DMS 273 treated with DMSO at 0.1 percent for 48 hours (cell line): ENCODE measurements at regions not wholly inside any gene's neighbourhood (a gene's known extent, or its start where the extent isn't known, plus 50 kb on each side); places are given as distances from the start of the nearest gene placed in this dataset.

Experiments
- DNase-seq: peaks from one replicate; lab custom pipeline; 2025; lab: John Stamatoyannopoulos, UW

DNA sequence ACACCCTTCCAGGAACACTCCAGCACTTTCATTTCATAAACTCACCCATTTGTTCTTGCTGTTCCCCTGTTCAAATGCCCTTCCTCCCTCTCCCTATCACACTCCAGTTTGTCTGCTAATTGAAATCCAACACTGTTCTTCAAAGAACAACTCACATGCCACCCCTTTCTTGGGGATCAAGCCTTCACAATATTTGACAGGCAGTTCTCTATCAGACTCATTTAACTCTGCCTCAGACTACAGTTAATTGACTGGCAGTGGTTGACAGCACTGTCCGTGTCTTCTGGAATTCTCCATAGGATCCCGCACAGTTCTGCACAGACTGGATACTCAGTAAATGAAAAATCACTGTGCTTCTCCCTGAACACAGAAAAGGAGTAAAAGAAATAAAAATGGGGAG, 87.8 kb downstream of the PMP22 start:
- DNase-seq, result no peak

DNA sequence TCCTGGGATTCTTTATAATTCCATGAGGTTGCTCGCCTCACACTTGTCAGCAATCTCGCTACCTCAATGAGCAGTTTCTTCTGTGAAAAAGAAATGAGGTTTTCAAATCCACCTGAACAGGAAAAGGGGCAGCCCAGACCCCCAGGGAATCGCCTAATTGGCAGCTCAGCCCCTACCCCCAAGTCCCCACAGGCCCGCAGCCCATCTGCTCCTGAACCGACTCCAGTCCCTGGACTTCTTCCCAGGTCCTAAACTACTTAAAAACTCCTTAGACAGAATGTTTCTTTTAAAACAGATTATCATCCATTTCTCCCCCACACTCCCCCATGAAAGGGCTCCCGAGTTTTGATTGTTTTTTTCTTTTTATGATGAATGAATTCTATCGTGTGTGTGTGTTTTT, 89.8 kb downstream of the PMP22 start:
- peak; percentile 8 for DNase-seq

DNA sequence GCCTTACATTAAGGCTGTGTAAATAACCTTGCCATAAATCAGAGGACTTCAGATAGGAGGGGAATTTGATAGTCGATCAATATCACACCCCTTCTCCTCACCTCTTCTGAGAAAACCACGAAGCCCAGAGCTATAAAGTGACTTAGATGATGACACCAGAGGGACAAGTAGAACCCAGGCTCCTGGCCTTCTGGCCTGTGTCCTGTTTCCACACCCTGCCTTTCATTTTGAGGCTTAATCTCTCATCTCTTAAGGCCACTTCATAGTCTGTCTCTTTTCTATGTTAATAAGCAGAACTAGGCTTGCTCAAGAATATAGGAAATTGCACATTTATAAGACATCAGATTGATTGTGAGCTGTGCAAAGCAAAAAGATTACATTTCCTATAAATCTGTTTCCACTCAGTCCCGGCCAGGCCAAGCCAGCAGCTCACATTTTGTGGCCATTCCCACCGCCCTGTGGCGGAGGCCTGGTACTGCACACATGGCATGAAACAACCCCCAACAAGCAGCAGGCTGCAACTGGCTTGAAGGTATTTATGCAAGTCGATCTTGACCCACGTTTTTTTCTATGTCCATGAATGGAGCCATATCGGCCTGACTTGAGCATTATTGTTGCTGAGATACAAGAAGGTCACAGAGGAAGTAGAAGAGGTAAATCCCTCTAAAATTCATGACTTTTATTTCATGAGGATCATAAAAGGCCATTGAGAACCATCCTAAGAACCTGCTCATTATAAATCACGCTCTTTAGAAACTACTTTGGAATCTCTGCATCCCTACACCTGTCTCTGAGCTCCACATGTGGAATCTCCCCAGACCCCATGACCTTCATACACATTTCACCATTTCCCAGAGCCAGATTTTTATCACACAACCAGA, 93.7 kb downstream of the PMP22 start:
- no peak for DNase-seq

DNA sequence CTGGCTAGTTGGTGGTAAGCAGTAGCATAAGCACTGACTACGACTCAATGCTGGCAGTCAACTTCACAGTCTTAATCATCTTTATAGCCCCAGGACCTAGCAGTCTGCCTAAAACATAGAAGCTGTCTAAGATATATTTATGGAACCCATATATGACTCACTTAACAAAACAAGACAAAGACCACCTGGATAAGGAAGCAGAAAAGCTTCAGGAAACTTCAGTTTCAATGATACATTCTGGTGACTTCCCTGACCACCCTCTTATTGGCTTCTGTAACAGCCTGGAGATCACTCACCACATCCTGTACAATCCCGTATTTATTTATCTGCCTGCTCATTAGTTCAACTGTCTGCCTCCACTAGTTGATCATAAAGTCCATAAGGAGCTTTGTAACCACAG, 95.5 kb downstream of the PMP22 start:
- DNase-seq, result no peak

DNA sequence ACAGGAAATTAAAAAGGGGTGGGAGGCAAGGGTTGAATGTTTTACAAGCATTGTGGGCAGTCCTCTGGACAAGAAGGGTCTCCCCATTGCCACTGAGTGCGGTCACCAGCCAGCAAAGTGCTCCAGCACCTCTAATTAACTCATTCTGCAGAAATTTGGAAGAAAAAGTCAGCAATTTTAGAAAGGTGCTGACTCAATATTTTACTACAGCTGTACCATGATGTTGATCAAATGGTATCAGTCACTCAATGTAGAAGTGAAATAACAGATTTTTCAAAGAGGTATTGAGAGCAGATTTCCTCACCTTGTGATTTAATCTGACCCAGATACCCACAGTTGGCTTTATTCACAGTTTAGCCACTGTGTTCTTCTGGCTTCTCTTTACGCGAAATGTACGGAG, 96.7 kb downstream of the PMP22 start:
- DNase-seq, result no peak

DNA sequence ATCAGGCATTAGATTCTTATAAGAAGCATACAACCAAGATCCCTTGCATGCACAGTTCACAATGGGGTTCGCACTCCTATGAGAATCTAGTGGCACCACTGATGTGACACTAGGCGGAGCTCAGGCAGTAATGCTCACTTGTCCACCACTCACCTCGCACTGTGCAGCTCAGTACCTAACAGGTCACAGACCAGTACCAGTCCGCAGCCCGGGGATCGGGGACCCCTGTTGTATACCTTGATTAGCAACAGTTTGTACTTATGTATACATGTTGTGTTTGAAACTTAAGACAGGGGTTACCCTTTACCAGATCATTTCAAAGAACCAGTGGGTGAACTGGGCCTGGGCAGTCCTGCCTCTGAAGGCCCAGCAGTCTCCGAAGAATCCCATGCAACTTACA, 103.7 kb downstream of the PMP22 start:
- no peak for DNase-seq

DNA sequence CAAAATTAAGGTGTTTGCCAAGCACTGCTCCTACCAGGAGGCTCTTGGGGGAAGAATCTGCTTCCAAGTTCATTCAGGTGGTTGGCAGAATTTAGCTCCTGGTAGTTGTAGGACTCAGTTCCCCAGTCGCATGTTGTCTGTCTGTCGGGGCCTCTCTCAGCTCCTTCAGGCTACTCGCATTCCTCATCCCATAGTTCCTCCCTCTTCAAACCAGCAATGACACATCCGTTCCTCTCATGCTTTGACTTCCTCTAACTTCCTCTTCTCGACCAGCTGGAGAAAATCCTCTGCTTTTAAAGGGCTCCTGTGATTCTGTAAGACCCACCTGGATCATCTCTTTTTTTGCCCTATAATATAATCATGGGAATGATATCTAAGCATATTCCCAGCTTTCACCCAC, 108.1 kb downstream of the PMP22 start:
- DNase-seq, result no peak

DNA sequence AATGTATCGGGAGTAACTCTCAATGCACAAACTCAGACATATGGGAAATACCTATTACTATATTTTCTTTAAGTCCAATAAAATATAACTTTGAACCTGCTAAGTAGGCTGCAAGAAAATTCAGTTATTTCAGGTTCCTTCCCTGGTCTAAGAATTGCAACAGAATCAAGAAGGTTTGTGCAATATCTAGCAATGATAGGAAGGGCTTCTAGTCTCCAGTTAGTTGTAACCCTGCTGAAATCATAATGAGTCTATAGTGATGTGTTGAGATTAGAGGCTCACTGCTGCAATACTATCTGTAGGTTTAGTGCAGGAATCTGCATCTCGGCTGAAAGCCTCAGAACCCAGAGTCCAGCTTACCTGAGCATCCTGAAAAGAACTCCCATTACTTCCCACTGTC, 110.5 kb downstream of the PMP22 start:
- no peak for DNase-seq

DNA sequence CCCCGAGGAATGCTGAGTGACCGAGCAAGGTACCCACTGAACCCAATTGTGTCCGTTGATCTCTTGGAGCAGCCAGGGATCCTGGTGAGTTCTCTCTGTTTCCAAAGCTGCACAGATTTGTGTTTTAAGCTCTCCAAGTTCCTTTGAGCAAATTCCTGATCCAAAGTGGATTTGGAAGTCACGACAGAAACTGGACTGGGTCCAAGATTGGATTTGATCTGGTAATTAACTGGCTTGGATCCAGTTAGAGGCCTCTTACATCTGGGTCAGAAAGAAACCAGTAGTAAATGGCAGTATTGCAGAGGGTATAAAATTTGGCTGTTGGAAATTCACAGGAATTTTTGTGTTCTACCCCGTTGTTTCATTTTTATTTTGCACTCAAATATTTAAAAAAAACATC, 119.5 kb downstream of the PMP22 start:
- DNase-seq, result no peak

DNA sequence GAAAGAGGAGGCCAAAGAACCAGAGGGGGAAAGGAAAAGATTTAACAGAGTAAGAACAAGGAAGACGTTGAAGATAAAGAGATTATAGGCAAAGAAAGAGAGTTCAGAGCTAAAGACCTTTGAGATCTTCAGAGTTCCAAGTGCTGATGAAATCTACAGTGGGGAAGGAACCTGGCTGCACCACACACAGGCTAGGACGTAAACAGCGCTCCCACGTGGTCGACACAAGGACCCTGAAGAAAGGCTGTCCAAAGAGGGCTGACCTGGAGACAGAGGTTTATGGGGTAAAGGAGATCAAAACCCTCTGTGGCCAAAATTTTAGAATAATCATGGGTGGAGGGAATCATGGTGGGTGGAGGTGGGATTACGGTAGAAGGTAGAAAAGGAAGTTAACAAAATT, 121.6 kb downstream of the PMP22 start:
- DNase-seq, result no peak

DNA sequence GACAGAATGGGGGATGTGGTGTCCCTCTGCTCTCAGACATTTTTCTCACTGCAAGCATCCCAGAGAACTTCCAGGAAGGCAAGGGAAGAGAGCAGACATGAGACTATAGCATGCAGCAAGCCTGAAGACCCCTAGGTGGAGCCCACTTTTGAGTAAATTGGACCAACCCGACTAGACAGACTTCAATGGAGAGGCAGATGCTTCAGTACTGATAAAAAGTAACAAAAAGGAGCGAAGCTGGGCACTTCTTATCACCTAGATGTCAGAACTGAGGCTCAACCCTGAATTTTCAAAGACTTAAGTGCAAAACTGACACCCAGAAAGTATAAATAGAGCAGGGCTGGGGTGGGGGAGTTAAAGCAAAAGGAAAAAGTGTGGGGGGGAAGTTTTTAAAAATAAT, 130.8 kb downstream of the PMP22 start:
- DNase-seq, result no peak

DNA sequence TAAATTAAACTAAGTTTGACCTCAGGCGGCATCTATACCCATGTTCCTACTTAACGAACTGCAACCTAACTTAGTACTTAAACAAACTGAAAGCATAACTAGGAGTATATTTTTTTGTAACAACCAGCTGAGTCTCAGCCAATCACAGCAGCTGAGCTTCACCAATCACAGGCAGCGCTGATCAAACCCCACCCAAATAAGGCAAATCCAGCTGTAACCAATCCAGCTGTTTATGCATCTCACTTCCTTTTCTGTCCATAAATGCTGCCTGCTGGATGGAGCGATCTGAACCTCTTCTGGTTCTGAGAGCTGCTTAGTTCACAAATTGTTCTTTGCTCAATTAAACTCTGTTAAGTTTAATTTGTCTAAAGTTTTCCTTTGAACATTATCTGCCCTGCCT, 131.3 kb downstream of the PMP22 start:
- DNase-seq, result no peak

DNA sequence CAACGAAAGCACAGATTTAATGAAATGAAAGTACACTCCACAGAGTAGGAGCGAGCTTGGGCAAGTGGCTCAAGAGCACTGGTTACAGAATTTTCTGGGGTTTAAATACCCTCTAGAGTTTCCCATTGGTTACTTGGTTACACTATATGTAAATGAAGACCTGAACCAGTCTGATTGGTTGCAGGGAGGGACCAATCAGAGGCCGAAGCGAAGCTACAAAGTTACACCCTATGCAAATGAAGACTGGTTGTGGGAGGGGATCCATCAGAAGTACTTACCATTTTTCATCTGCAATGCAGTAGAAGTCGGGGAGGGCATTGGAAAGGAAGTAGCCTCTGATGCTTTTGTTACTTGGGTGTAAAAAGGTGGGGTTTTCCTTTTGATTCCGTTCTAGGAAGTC, 132.0 kb downstream of the PMP22 start:
- no peak for DNase-seq

DNA sequence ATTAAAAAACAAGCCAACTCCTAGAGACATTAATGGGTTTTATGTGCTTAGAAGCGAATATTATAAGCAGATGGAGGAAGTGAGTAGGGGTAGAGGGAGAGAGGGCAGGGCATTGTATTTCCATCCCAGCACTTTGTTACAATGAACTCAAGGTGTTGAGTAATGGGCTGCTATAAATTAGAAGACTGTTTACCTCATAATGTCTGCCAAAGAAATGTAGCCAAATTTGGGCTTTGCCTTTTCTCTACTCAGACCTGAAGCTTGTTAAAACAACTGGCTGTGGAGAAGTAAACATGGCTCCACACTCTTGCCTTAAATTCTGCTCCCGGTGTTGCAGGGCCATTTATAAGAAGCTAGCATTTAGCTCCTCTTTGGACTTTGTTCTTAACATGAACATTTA, 134.7 kb downstream of the PMP22 start:
- DNase-seq, result no peak

DNA sequence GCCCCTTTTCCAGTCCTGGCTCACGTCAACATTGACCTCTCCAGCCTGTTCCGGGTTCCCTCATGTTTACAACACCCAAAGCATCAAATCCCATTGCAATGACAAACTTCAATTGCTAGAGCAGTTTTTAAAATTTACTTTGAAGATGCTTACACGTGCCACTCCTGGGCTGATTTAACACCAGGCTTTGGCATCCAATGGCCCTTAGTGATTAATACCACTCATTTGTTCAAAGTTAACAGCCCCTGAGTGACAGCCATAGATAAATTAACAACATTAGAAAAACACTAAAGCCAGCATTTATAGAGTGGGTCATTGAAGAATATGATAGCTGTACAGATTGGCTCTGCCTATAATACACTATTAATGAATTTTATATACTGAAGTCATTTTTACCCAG, 135.1 kb downstream of the PMP22 start:
- no peak for DNase-seq

DNA sequence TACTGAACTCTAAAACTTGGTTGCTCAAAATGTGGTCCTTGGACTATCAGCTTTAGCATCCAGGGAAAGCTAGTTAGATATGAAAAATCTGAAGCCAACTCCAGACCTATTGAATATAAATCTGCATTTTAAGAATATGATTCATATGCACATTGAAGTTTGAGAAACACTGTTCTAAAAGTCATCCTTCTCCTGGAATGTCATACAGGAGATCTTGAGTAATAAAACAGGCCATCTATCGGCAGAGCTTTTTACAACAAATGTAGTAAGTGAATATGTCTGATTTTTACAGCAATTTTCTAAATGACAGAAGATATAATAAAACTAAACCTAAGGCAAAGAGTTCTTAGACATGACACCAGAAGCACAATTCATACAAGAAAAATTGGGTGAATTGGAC, 140.4 kb downstream of the PMP22 start:
- no peak for DNase-seq

DNA sequence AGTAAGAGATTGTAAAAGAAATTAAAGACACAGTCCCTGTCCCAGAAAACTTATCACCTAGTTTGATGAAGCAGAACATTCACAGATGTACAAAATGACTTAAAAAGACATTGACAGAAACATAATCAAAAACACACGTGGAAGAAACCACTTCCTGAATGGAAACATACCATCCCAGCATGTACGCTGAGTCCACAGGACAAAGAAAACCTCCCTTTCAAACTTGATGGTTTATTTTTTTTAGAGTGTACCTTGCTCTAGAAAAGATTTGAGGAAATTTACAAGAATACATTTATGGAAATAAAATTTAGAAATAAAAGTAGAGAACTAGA, 140.9 kb downstream of the PMP22 start:
- no peak for DNase-seq

DNA sequence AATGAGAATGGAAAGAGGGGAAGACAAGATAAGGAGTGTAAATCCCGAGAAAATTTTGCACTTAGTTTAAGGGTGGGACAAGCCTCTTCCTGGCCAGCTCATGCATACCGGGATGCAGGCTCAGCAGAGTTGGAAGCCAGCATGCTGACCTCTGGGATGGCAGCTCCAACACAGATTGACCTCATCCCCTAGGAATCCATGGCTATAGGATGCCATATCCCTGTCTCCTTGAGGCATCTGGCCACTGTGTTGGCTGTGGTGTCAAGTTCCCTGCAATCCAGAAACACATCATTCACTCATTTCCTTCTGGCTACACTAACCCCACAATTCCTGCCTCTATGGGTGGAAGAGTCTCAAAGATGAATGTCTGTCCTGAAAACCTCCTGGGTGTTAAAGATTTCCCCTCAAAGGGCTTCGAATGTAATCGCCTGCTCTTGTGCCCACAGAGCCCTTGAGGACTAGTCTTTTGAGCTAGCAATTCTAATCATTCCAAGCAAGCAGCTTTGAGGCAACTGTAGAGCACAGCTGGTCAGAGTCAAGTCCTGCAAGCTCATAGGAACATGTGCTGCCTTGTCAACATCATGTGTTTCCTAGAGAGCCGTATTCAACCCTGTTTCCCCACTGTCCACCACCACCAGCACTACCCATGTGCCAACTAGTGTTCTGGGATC, 141.4 kb downstream of the PMP22 start:
- DNase-seq, result no peak

DNA sequence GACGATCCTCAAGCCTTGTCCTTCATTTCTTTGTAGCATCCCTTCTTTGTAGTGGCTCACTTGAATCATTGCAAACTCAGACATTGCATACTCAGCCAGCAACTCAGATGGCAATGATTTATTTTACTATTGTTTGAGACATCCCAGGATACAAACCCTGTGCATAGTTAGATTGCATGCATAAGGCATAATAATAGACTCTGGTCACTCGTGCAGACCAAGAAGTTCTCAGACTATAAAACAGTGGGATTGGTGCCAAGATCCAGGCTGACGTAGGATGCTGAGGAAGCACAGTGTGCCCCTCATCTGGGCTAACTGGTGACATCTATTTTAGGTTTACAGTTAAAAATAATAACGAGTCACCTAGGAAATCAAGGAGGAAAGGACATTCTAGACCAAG, 142.3 kb downstream of the PMP22 start:
- DNase-seq, result no peak

DNA sequence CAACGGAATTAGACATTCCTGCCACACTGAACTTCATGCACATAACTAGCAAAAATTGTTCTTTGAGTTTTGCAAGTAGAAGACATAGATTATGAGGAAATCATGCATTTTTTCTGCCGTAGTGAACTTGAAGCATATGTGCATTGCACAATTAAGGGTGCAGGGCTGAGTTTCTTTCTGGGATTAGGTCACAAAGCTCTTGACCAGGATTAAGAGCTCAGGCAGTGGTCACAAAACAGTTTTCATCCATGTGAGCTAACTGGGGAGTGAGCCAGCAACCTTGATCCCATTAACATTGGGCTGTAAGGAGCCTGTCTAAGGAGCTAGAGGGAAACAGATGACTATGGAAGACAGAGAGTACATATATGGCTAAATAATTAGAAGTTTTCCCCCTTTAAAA, 143.7 kb downstream of the PMP22 start:
- DNase-seq, result no peak

DNA sequence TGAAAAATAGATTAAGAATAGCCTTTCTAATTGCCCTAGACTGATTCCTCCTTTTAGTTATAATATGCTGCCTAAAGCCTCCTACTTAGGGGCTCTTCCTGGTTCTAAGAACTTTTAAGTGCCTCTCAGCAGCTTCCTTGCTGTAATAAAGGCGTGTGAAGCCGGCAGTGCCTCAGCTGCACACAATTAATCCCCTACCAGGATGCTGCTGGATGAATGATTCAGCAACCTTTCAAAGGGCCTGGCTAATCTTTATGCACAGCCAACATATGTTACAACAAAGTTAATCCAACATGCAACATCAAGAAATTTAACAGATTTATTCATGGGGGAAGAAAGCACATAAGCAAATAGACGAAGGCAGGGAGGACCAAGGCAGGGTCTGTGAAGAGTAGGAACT, 145.2 kb downstream of the PMP22 start:
- no peak for DNase-seq

DNA sequence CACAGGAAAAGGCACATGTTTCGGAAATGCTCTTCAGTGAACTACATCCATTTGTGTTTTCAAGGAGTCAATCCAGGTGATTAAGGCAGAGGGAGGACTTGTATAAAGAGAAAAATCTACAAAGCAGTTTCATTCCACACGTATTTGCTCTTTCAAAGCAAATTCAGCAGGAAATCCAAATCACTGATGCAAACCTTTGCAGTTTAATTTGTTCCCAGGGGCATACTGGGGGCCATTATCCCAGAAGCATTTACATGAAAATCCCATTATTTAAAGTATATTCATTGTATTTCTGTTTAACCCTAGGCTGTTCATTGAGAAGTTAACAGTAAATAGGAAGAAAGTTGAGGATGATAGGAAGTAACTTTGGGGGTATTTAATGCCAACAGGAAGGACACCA, 147.9 kb downstream of the PMP22 start:
- DNase-seq, result no peak

DNA sequence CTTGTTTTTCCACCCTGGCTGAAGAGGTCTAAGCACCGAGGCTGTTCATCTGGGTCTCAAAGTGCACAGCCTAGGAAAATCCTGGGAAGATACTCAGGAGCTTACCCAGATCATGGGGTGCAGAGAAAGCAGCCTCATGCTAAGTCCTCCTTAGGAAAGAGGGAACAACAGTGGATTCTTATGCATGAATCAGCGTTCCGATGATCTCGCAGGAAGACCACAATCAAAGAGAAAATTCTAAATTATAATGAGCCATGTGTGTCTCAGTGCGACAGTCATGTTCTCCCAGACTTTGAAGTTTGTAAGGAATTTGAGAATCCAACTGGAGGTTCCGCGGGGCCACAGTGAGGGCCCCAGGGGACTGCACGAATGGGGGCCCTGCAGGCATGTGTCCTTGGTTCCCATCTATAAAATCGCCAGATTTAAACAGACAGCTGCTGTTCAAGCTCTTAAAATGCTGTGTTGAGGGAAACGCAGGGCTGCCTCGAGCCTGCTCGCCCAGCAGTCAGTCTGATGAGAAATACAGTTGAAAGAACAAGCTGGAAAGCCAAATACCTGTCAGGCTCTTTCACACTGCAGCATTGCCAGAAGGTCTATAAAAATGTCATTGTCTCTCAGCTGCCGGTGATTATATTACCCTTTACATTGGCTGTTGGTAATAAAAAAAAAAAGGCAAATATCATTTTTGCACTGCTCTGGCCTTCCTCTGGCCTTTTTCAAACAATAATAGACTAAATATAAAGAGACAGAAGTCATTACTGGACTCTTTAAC, 152.1 kb downstream of the PMP22 start:
- DNase-seq, result no peak
